Keratinocyte (primary cell): ENCODE measurements at regions not wholly inside any gene's neighbourhood (a gene's known extent, or its start where the extent isn't known, plus 50 kb on each side); places are given as distances from the start of the nearest gene placed in this dataset.

ENCODE experiments used
- DNase-seq: peaks from one replicate; pipeline ENCODE4 v3.0.0-alpha.2; 2011; ENCODE audit warnings: low read depth, missing footprints, low spot score
- FAIRE-seq: peaks from 2 replicates; lab custom pipeline; 2011; peaks lifted over from hg19 to GRCh38; lab: Jason Lieb, UNC
- H2AFZ ChIP-seq: 2 replicates; pipeline ENCODE4 v1.6.0; 2012; ENCODE audit warnings: low read length, control low read depth, inconsistent platforms; ENCODE audit not compliant: control insufficient read depth
- H3K27ac ChIP-seq: 2 replicates; pipeline ENCODE4 v1.5.1; 2011; ENCODE audit warnings: low read length; ENCODE audit not compliant: control insufficient read depth, insufficient read depth
- H3K27me3 ChIP-seq: 3 replicates; pipeline ENCODE4 v1.6.0; 2011; ENCODE audit warnings: low read length; ENCODE audit not compliant: control insufficient read depth, insufficient read depth; ENCODE audit errors: extremely low read depth
- H3K36me3 ChIP-seq, 2 experiments: 2 replicates in 1 of 2; 3 replicates in 1 of 2; pipeline ENCODE4 v1.5.1; 2011; ENCODE audit warnings: low read length in 2 of 2, mild to moderate bottlenecking in 1 of 2; ENCODE audit not compliant: control insufficient read depth in 2 of 2, insufficient read depth in 2 of 2; ENCODE audit errors: extremely low read depth in 1 of 2
- H3K4me1 ChIP-seq: 3 replicates; pipeline ENCODE4 v1.5.1; 2011; ENCODE audit warnings: low read length; ENCODE audit not compliant: control insufficient read depth, insufficient read depth; ENCODE audit errors: extremely low read depth
- H3K4me2 ChIP-seq: 3 replicates; pipeline ENCODE4 v1.6.0; 2011; ENCODE audit warnings: low read depth, low read length; ENCODE audit not compliant: control insufficient read depth, insufficient read depth; ENCODE audit errors: extremely low read depth
- H3K4me3 ChIP-seq, 3 experiments: fragments of 200-600 bp in 1 of 3; sonication (generic) in 1 of 3; 2 replicates in 2 of 3; 3 replicates in 1 of 3; pipeline ENCODE4 v1.5.1; 2011 to 2016; ENCODE audit warnings: low read length in 3 of 3, mild to moderate bottlenecking in 3 of 3, control low read depth in 2 of 3, inconsistent platforms in 1 of 3, low read depth in 1 of 3, mixed read lengths in 1 of 3, mixed run types in 1 of 3, moderate library complexity in 1 of 3; ENCODE audit not compliant: control insufficient read depth in 2 of 3, insufficient read depth in 2 of 3; ENCODE audit errors: extremely low read depth in 1 of 3
- H3K79me2 ChIP-seq: 2 replicates; pipeline ENCODE4 v1.6.0; 2012; ENCODE audit warnings: low read length; ENCODE audit not compliant: control insufficient read depth, insufficient read depth
- H3K9ac ChIP-seq: 3 replicates; pipeline ENCODE4 v1.6.0; 2011; ENCODE audit warnings: low read length; ENCODE audit not compliant: control insufficient read depth, insufficient read depth; ENCODE audit errors: extremely low read depth
- H3K9me1 ChIP-seq: 3 replicates; pipeline ENCODE4 v1.6.0; 2011; ENCODE audit warnings: low read length; ENCODE audit not compliant: control insufficient read depth, insufficient read depth; ENCODE audit errors: extremely low read depth
- H3K9me3 ChIP-seq: 2 replicates; pipeline ENCODE4 v1.5.1; 2012; ENCODE audit warnings: low read depth, low read length; ENCODE audit not compliant: control insufficient read depth
- H4K20me1 ChIP-seq: 3 replicates; pipeline ENCODE4 v1.6.0; 2011; ENCODE audit warnings: low read length; ENCODE audit not compliant: control insufficient read depth, insufficient read depth; ENCODE audit errors: extremely low read depth
- CTCF ChIP-seq, 3 experiments: IDR thresholded peaks in 1 of 3; conservative IDR thresholded peaks in 1 of 3; optimal IDR thresholded peaks in 1 of 3; 2 replicates in 2 of 3; 3 replicates in 1 of 3; pipeline versions ENCODE3 to v1.5.1; 2011; ENCODE audit warnings: low read length in 3 of 3, mild to moderate bottlenecking in 3 of 3, moderate library complexity in 2 of 3, control low read depth in 1 of 3, inconsistent platforms in 1 of 3; ENCODE audit not compliant: insufficient read depth in 2 of 3; ENCODE audit errors: extremely low read depth in 1 of 3
- EZH2 ChIP-seq: IDR thresholded peaks from one replicate; pipeline ENCODE4 v1.6.1; 2012; ENCODE audit warnings: inconsistent platforms, mild to moderate bottlenecking, low read length, moderate library complexity
- dilution Hi-C: fragments of 300-500 bp; cut with MboI; formaldehyde crosslinking; loops from one replicate; pipeline ENCODE4 v1.7.0; 2020; ENCODE audit warnings: low sequenced_read_pairs; ENCODE audit not compliant: extremely low pct_ligation_motif_present

GRCh38 chr4:108256538-108256937, 87.8 kb upstream of the LEF1 start:
- Histone ChIP-seq H3K4me1 (no peaks in the 10 kb centered on the region), H3K9ac (no peak overlapping the region), H3K36me3 (no peaks in the 10 kb centered on the region), H3K27ac (no peak overlapping the region), H3K9me1 (no peaks in the 10 kb centered on the region), H3K79me2 (no peaks in the 10 kb centered on the region), H3K9me3 (no peaks in the 10 kb centered on the region), H3K4me3 (no peak overlapping the region), H2AFZ (no peak overlapping the region), H3K4me2 (no peak overlapping the region), H3K27me3 (no peaks in the 10 kb centered on the region), H4K20me1 (no peaks in the 10 kb centered on the region)
- FAIRE-seq (no peak), DNase-seq (no peak)
- dilution Hi-C loops, result no loop called here
- TF ChIP-seq EZH2 (no peak), CTCF (optimal IDR thresholded peaks at IDR 0.05 in 1 of 3, IDR thresholded peaks at IDR 0.05 in 1 of 3, conservative IDR thresholded peaks at IDR 0.05 in 1 of 3; ENCODE audit: extremely low read depth in 1 of 3, insufficient read depth in 2 of 3, low read length in 3 of 3) (no peak)

- Histone ChIP-seq H2AFZ (no peak overlapping the region), H3K27ac (no peak overlapping the region), H3K27me3 (no peaks in the 10 kb centered on the region), H3K79me2 (no peaks in the 10 kb centered on the region), H3K9me1 (no peaks in the 10 kb centered on the region), H3K4me2 (no peak overlapping the region), H3K9me3 (no peaks in the 10 kb centered on the region), H3K4me3 (no peak overlapping the region), H4K20me1 (no peaks in the 10 kb centered on the region), H3K9ac (no peak overlapping the region), H3K4me1 (no peaks in the 10 kb centered on the region), H3K36me3 (no peaks in the 10 kb centered on the region)
- FAIRE-seq (no peak), DNase-seq (no peak)
- dilution Hi-C loops, result no loop called here
- TF ChIP-seq CTCF (optimal IDR thresholded peaks at IDR 0.05 in 1 of 3, IDR thresholded peaks at IDR 0.05 in 1 of 3, conservative IDR thresholded peaks at IDR 0.05 in 1 of 3; ENCODE audit: extremely low read depth in 1 of 3, insufficient read depth in 2 of 3, low read length in 3 of 3), result no peak
- TF ChIP-seq EZH2, result no peak
Observed at GRCh38 chr4:108255203-108255747, 86.5 kb upstream of the LEF1 start.
